ENCODE measurements at regions not wholly inside any gene's neighbourhood (a gene's known extent, or its start where the extent isn't known, plus 50 kb on each side); places are given as distances from the start of the nearest gene placed in this dataset.

- WGBS (ENCODE audit: extremely low coverage, insufficient read length, low lambda C conversion rate) = no CpG with 5 or more reads among the region's 4 CpGs
- H3K23me2 ChIP-seq (ENCODE audit: insufficient read length, low read depth, low read length, poor library complexity, severe bottlenecking) = no peaks in the 10 kb centered on the region
- no peaks in the 10 kb centered on the region for H3K36me3 Mint-ChIP-seq (ENCODE audit: insufficient read depth in 1 of 3, low read depth in 3 of 3)
- H3K14ac ChIP-seq (ENCODE audit: insufficient read depth, low read length) = no peak overlapping the region
- DNase-seq = peak; percentile 5
- H3K9me3 Mint-ChIP-seq = no peaks in the 10 kb centered on the region
- no peak overlapping the region for H4K8ac ChIP-seq (replicated peaks; ENCODE audit: insufficient read length, low read depth, low read length)
- H2BK120ac ChIP-seq (ENCODE audit: low read depth, low read length, poor library complexity, severe bottlenecking) = no peak overlapping the region
- H3K79me2 ChIP-seq (ENCODE audit: insufficient read depth, low read length) = no peaks in the 10 kb centered on the region
- H4K5ac ChIP-seq (ENCODE audit: insufficient read length, low read depth, low read length) = no peak overlapping the region
- no peak overlapping the region for H3K4me3 Mint-ChIP-seq
- H3K27ac Mint-ChIP-seq = no peak overlapping the region
- H3K23ac ChIP-seq (ENCODE audit: insufficient read length, low read depth, low read length) = no peak overlapping the region
- no peak overlapping the region for H3K9ac ChIP-seq (ENCODE audit: extremely low read depth, insufficient read length, low read length)
- no peak overlapping the region for H2BK5ac ChIP-seq (ENCODE audit: insufficient read length, low read length)
- no peak for TF ChIP-seq CTCF (conservative IDR thresholded peaks at IDR 0.05)
- H2AFZ ChIP-seq (ENCODE audit: low read length) = no peak overlapping the region
- H3K56ac ChIP-seq (ENCODE audit: insufficient read length, low read depth, low read length) = no peak overlapping the region
- no peaks in the 10 kb centered on the region; the same call in 1 of the 2 replicates for H3K27me3 ChIP-seq (ENCODE audit: insufficient read depth, low read length)
- no peaks in the 10 kb centered on the region for H3K79me1 ChIP-seq (ENCODE audit: insufficient read depth, low read depth, low read length, poor library complexity, severe bottlenecking)
- H3K4me1 ChIP-seq (ENCODE audit: insufficient read depth, low read length) = no peaks in the 10 kb centered on the region
- no peak overlapping the region for H3T11ph ChIP-seq (ENCODE audit: low read length)
- no peak overlapping the region for H4K91ac ChIP-seq (ENCODE audit: insufficient read length, low read depth, low read length)
- H4K20me1 ChIP-seq (ENCODE audit: control insufficient read depth, insufficient read depth, insufficient read length) = no peaks in the 10 kb centered on the region
- H2BK12ac ChIP-seq (ENCODE audit: insufficient read length, low read depth, low read length) = no peak overlapping the region
- H3K9me3 ChIP-seq (ENCODE audit: control insufficient read depth, low read depth, low read length) = no peaks in the 10 kb centered on the region
- no peak overlapping the region for H3K4ac ChIP-seq (ENCODE audit: low read depth, low read length)
- H2AK5ac ChIP-seq (ENCODE audit: insufficient read length, low read length) = no peak overlapping the region
- H3K4me2 ChIP-seq (ENCODE audit: insufficient read depth, insufficient read length, low read length) = no peak overlapping the region
- peaks cover 13% of the 10 kb centered on the region for H3K27me3 Mint-ChIP-seq (ENCODE audit: low read depth)
- peaks cover 10 to 15% of the 10 kb centered on the region in 2 experiments for H3K4me1 Mint-ChIP-seq
- no peak overlapping the region for H2BK20ac ChIP-seq (ENCODE audit: low read depth, low read length, poor library complexity, severe bottlenecking)
- H3K18ac ChIP-seq (ENCODE audit: insufficient read length, low read depth, low read length) = no peak overlapping the region
- no peak overlapping the region for H2BK15ac ChIP-seq (ENCODE audit: low read depth, low read length)
- no peak overlapping the region for H3K27ac ChIP-seq (ENCODE audit: insufficient read length, low read depth, low read length)
Observed at GRCh38 chr22:27213294-27213693, 555.9 kb downstream of the MIAT start.
